ENCODE measurements at regions not wholly inside any gene's neighbourhood (a gene's known extent, or its start where the extent isn't known, plus 50 kb on each side); places are given as distances from the start of the nearest gene placed in this dataset.
"Not testable (repeated sequence)": the region's sequence is repeated elsewhere in the genome, so short reads cannot be mapped to it uniquely, and the experiment has no call there.

DNA sequence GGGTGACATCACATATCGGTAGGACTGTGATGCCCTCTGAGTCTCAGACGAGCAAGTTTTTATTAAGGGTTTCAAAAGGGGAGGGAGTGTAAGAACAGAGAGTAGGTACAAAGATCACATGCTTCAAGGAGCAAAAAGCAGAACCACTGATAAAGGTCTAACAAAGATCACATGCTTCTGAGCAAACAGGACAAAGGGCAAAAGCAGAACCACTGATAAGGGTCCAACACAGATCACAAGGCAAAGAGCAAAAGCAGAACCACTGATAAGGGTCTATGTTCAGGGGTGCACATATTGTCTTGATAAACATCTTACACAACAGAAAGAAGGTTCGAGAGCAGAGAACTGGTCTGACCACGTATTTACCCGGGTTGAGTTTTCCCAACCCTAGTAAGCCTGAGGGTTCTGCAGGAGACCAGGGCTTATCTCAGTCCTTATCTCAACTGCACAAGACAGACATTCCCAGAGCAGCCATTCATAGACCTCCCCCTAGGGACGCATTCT, 604.2 kb upstream of the GYPC start:
- TF ChIP-seq, protein P1, sequence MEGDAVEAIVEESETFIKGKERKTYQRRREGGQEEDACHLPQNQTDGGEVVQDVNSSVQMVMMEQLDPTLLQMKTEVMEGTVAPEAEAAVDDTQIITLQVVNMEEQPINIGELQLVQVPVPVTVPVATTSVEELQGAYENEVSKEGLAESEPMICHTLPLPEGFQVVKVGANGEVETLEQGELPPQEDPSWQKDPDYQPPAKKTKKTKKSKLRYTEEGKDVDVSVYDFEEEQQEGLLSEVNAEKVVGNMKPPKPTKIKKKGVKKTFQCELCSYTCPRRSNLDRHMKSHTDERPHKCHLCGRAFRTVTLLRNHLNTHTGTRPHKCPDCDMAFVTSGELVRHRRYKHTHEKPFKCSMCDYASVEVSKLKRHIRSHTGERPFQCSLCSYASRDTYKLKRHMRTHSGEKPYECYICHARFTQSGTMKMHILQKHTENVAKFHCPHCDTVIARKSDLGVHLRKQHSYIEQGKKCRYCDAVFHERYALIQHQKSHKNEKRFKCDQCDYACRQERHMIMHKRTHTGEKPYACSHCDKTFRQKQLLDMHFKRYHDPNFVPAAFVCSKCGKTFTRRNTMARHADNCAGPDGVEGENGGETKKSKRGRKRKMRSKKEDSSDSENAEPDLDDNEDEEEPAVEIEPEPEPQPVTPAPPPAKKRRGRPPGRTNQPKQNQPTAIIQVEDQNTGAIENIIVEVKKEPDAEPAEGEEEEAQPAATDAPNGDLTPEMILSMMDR (IDR thresholded peaks at IDR 0.05 in 8 of 11, conservative IDR thresholded peaks at IDR 0.05 in 3 of 11), result not testable (repeated sequence)
- not testable (repeated sequence) for TF ChIP-seq POLR2A (IDR thresholded peaks at IDR 0.05)

All from spleen (tissue), 7 donors.